Activated B cell treated with CpG ODN at 0.5 μM for 24 hours (primary cell): ENCODE measurements at regions not wholly inside any gene's neighbourhood (a gene's known extent, or its start where the extent isn't known, plus 50 kb on each side); places are given as distances from the start of the nearest gene placed in this dataset.

Experiments
- ATAC-seq: fragments of 200-7000 bp; cut with Tn5 transposase; one replicate; pipeline ENCODE4 v1.10.0; 2021; ENCODE audit warnings: low read depth, mild to moderate bottlenecking, moderate library complexity
- CTCF ChIA-PET: fragments of 350-600 bp; sonication (Branson Sonifier 250); formaldehyde crosslinking; loops from one replicate; lab custom pipeline; 2021; ENCODE audit warnings: antibody characterized with exemption; lab: Charles Lee
- POLR2A ChIA-PET: fragments of 350-600 bp; sonication (Branson Sonifier 250); formaldehyde crosslinking; loops from one replicate; lab custom pipeline; 2021; ENCODE audit warnings: antibody characterized with exemption; lab: Charles Lee
- DNase-seq: peaks from one replicate; pipeline ENCODE4 v3.0.0; 2022
- H3K27ac Mint-ChIP-seq: one replicate; pipeline ENCODE4 v1.8.0; 2020; ENCODE audit warnings: mixed read lengths
- H3K27me3 Mint-ChIP-seq: one replicate; pipeline ENCODE4 v1.8.0; 2021; ENCODE audit warnings: mixed read lengths
- H3K36me3 Mint-ChIP-seq: one replicate; pipeline ENCODE4 v1.8.0; 2021; ENCODE audit warnings: low read depth, mixed read lengths
- H3K4me1 Mint-ChIP-seq: one replicate; pipeline ENCODE4 v1.8.0; 2021; ENCODE audit warnings: mixed read lengths
- H3K4me3 Mint-ChIP-seq: one replicate; pipeline ENCODE4 v1.8.0; 2020; ENCODE audit warnings: mild to moderate bottlenecking, mixed read lengths
- H3K9me3 Mint-ChIP-seq: one replicate; pipeline ENCODE4 v1.8.0; 2020; ENCODE audit warnings: mixed read lengths
- intact Hi-C: fragments of 100-400 bp; cut with micrococcal nuclease; formaldehyde crosslinking; loops from one replicate; pipeline ENCODE4 v1.15.1; 2024
- TF ChIP-seq, protein P1 (sequence below): fragments of 200-600 bp; IDR thresholded peaks from one replicate; pipeline ENCODE4 v1.8.0; 2022; ENCODE audit warnings: antibody characterized with exemption, mild to moderate bottlenecking

GRCh38 chr6:62357835-62358234 is 71.8 kb upstream of the KHDRBS2 start:
- H3K9me3 Mint-ChIP-seq = no peaks in the 10 kb centered on the region
- H3K4me1 Mint-ChIP-seq = peaks cover 5% of the 10 kb centered on the region
- H3K27me3 Mint-ChIP-seq = no peaks in the 10 kb centered on the region
- no peak for DNase-seq
- no peaks in the 10 kb centered on the region for H3K36me3 Mint-ChIP-seq
- CTCF ChIA-PET = no interaction called here
- POLR2A ChIA-PET = no interaction called here
- no peak overlapping the region for H3K4me3 Mint-ChIP-seq
- H3K27ac Mint-ChIP-seq = no peak overlapping the region
- TF ChIP-seq, protein P1, sequence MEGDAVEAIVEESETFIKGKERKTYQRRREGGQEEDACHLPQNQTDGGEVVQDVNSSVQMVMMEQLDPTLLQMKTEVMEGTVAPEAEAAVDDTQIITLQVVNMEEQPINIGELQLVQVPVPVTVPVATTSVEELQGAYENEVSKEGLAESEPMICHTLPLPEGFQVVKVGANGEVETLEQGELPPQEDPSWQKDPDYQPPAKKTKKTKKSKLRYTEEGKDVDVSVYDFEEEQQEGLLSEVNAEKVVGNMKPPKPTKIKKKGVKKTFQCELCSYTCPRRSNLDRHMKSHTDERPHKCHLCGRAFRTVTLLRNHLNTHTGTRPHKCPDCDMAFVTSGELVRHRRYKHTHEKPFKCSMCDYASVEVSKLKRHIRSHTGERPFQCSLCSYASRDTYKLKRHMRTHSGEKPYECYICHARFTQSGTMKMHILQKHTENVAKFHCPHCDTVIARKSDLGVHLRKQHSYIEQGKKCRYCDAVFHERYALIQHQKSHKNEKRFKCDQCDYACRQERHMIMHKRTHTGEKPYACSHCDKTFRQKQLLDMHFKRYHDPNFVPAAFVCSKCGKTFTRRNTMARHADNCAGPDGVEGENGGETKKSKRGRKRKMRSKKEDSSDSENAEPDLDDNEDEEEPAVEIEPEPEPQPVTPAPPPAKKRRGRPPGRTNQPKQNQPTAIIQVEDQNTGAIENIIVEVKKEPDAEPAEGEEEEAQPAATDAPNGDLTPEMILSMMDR = no peak
- ATAC-seq = no peak
- intact Hi-C loops = loop anchor here (5.0 kb wide), 1 partner anchor 34 kb away; no protein-coding TSS in a partner anchor

GRCh38 chr6:62354261-62354660 is 68.2 kb upstream of the KHDRBS2 start:
- TF ChIP-seq, protein P1 = no peak
- no peak overlapping the region for H3K27ac Mint-ChIP-seq
- ChIA-PET POLR2A (no interaction called here), CTCF (no interaction called here)
- peaks cover 4% of the 10 kb centered on the region for H3K4me1 Mint-ChIP-seq
- no peaks in the 10 kb centered on the region for H3K36me3 Mint-ChIP-seq
- ATAC-seq (no peak), DNase-seq (no peak)
- intact Hi-C loops = no loop called here
- H3K4me3 Mint-ChIP-seq = no peak overlapping the region
- no peaks in the 10 kb centered on the region for H3K9me3 Mint-ChIP-seq
- no peaks in the 10 kb centered on the region for H3K27me3 Mint-ChIP-seq

GRCh38 chr6:62345962-62346689 is 60.1 kb upstream of the KHDRBS2 start:
- DNase-seq (no peak), ATAC-seq (no peak)
- Mint-ChIP-seq H3K27ac (no peak overlapping the region), H3K36me3 (no peaks in the 10 kb centered on the region), H3K4me3 (no peak overlapping the region), H3K9me3 (peaks cover 2% of the 10 kb centered on the region), H3K27me3 (no peaks in the 10 kb centered on the region), H3K4me1 (peaks cover 23% of the 10 kb centered on the region)
- intact Hi-C loops = no loop called here
- CTCF ChIA-PET = no interaction called here
- TF ChIP-seq, protein P1 = no peak
- POLR2A ChIA-PET = interaction anchor here (0.5 kb wide), 1 partner anchor 48 kb away, joined by 7 read pairs; no protein-coding TSS in a partner anchor

- DNase-seq (no peak), ATAC-seq (no peak)
- TF ChIP-seq, protein P1 = no peak
- peaks cover 2% of the 10 kb centered on the region for H3K9me3 Mint-ChIP-seq
- POLR2A ChIA-PET = no interaction called here
- intact Hi-C loops = no loop called here
- H3K4me1 Mint-ChIP-seq = peaks cover 23% of the 10 kb centered on the region
- no peaks in the 10 kb centered on the region for H3K27me3 Mint-ChIP-seq
- H3K27ac Mint-ChIP-seq = no peak overlapping the region
- no peak overlapping the region for H3K4me3 Mint-ChIP-seq
- CTCF ChIA-PET = interaction anchor here (0.7 kb wide), 1 partner anchor 48 kb away, joined by 3 read pairs; no protein-coding TSS in a partner anchor
- H3K36me3 Mint-ChIP-seq = no peaks in the 10 kb centered on the region
Observed at GRCh38 chr6:62345446-62345845, 59.4 kb upstream of the KHDRBS2 start.

DNA sequence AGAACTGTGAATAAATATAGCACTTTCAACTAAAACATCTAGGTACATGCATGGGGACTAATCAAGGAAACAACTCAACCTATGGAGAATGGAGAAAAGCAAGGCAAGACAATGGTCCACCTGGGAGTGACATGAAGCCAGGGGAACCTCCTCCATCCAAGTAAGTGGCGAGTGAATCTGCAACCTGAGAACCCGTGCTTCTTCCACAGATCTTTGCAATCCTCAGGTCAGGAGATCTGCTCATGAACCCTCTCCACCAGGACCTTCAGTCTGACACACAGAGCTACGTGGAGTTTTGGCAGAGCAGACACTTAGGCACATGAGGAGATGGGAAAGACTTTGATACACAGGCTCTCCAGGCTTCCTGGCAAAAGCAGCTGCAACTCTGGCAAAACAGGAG is 58.8 kb upstream of the KHDRBS2 start:
- intact Hi-C loops = no loop called here
- POLR2A ChIA-PET = no interaction called here
- H3K27ac Mint-ChIP-seq = no peak overlapping the region
- ATAC-seq (no peak), DNase-seq (no peak)
- no peak overlapping the region for H3K4me3 Mint-ChIP-seq
- H3K27me3 Mint-ChIP-seq = no peaks in the 10 kb centered on the region
- H3K4me1 Mint-ChIP-seq = peaks cover 23% of the 10 kb centered on the region
- CTCF ChIA-PET = interaction anchor here (0.7 kb wide), 1 partner anchor 49 kb away, joined by 3 read pairs; no protein-coding TSS in a partner anchor
- peaks cover 2% of the 10 kb centered on the region for H3K9me3 Mint-ChIP-seq
- TF ChIP-seq, protein P1 = no peak
- H3K36me3 Mint-ChIP-seq = no peaks in the 10 kb centered on the region
